Activated T-helper 17 cell treated with anti-CD3 and anti-CD28 coated beads, Interleukin-2, amount 50 U/mL, for 72 hours (primary cell): ENCODE measurements at regions not wholly inside any gene's neighbourhood (a gene's known extent, or its start where the extent isn't known, plus 50 kb on each side); places are given as distances from the start of the nearest gene placed in this dataset.
"Not testable (repeated sequence)": the region's sequence is repeated elsewhere in the genome, so short reads cannot be mapped to it uniquely, and the experiment has no call there.

Experiments
- ATAC-seq: fragments of 150-1000 bp; cut with Tn5 transposase; replicated peaks from 2 replicates; pipeline ENCODE4 v1.10.0; 2021; ENCODE audit warnings: mild to moderate bottlenecking, moderate library complexity
- H3K27ac Mint-ChIP-seq: one replicate; pipeline ENCODE4 v1.8.0; 2022; ENCODE audit warnings: mixed read lengths
- H3K27me3 Mint-ChIP-seq: one replicate; pipeline ENCODE4 v1.8.0; 2022; ENCODE audit warnings: mixed read lengths
- H3K36me3 Mint-ChIP-seq: one replicate; pipeline ENCODE4 v1.8.0; 2022; ENCODE audit warnings: low read depth, mild to moderate bottlenecking, mixed read lengths
- H3K4me1 Mint-ChIP-seq: one replicate; pipeline ENCODE4 v1.8.0; 2022; ENCODE audit warnings: mixed read lengths
- H3K4me3 Mint-ChIP-seq: one replicate; pipeline ENCODE4 v1.8.0; 2022; ENCODE audit warnings: mild to moderate bottlenecking, mixed read lengths
- H3K9me3 Mint-ChIP-seq: one replicate; pipeline ENCODE4 v1.8.0; 2022; ENCODE audit warnings: mixed read lengths

GRCh38 chr2:236831698-236832097 lies 254.0 kb upstream of the COPS8 start:
- Mint-ChIP-seq H3K27me3 (peaks cover 15% of the 10 kb centered on the region), H3K27ac (no peak overlapping the region), H3K36me3 (no peaks in the 10 kb centered on the region), H3K4me3 (no peak overlapping the region), H3K9me3 (no peaks in the 10 kb centered on the region), H3K4me1 (no peaks in the 10 kb centered on the region)
- no peak for ATAC-seq

- no peak for ATAC-seq
- Mint-ChIP-seq H3K9me3 (no peaks in the 10 kb centered on the region), H3K36me3 (no peaks in the 10 kb centered on the region), H3K4me3 (no peak overlapping the region), H3K27ac (no peak overlapping the region), H3K27me3 (peaks cover 19% of the 10 kb centered on the region), H3K4me1 (no peaks in the 10 kb centered on the region)
These were observed 252.1 kb upstream of the COPS8 start for GRCh38 chr2:236833501-236834073.

GRCh38 chr2:236834284-236834683 lies 251.4 kb upstream of the COPS8 start:
- H3K27me3 Mint-ChIP-seq, result peaks cover 19% of the 10 kb centered on the region
- H3K36me3 Mint-ChIP-seq, result no peaks in the 10 kb centered on the region
- no peak for ATAC-seq
- H3K4me3 Mint-ChIP-seq, result no peak overlapping the region
- H3K27ac Mint-ChIP-seq, result no peak overlapping the region
- no peaks in the 10 kb centered on the region for H3K9me3 Mint-ChIP-seq
- H3K4me1 Mint-ChIP-seq, result no peaks in the 10 kb centered on the region

- H3K4me1 Mint-ChIP-seq, result no peaks in the 10 kb centered on the region
- H3K27ac Mint-ChIP-seq, result no peak overlapping the region
- ATAC-seq, result no peak
- H3K27me3 Mint-ChIP-seq, result peaks cover 19% of the 10 kb centered on the region
- no peaks in the 10 kb centered on the region for H3K9me3 Mint-ChIP-seq
- no peak overlapping the region for H3K4me3 Mint-ChIP-seq
- no peaks in the 10 kb centered on the region for H3K36me3 Mint-ChIP-seq
These were observed 250.2 kb upstream of the COPS8 start for GRCh38 chr2:236835307-236836024.

GRCh38 chr2:236836028-236836427 lies 249.7 kb upstream of the COPS8 start:
- not testable (repeated sequence) for H3K36me3 Mint-ChIP-seq, ATAC-seq, H3K27ac Mint-ChIP-seq, H3K4me1 Mint-ChIP-seq, H3K9me3 Mint-ChIP-seq, H3K4me3 Mint-ChIP-seq
- peaks cover 20% of the 10 kb centered on the region for H3K27me3 Mint-ChIP-seq

GRCh38 chr2:236840215-236840614 lies 245.5 kb upstream of the COPS8 start:
- Mint-ChIP-seq H3K9me3 (no peaks in the 10 kb centered on the region), H3K36me3 (no peaks in the 10 kb centered on the region), H3K4me1 (no peaks in the 10 kb centered on the region), H3K4me3 (no peak overlapping the region), H3K27ac (no peak overlapping the region), H3K27me3 (peaks cover 29% of the 10 kb centered on the region)
- ATAC-seq, result no peak

- Mint-ChIP-seq H3K27me3 (peaks cover 31% of the 10 kb centered on the region), H3K27ac (no peak overlapping the region), H3K36me3 (no peaks in the 10 kb centered on the region), H3K4me3 (no peak overlapping the region), H3K4me1 (no peaks in the 10 kb centered on the region), H3K9me3 (no peaks in the 10 kb centered on the region)
- no peak for ATAC-seq
These were observed 244.8 kb upstream of the COPS8 start for GRCh38 chr2:236840857-236841256.

- H3K36me3 Mint-ChIP-seq, result no peaks in the 10 kb centered on the region
- no peaks in the 10 kb centered on the region for H3K9me3 Mint-ChIP-seq
- H3K4me3 Mint-ChIP-seq, result no peak overlapping the region
- no peaks in the 10 kb centered on the region for H3K4me1 Mint-ChIP-seq
- H3K27me3 Mint-ChIP-seq, result peaks cover 32% of the 10 kb centered on the region
- ATAC-seq, result no peak
- H3K27ac Mint-ChIP-seq, result no peak overlapping the region
These were observed 244.3 kb upstream of the COPS8 start for GRCh38 chr2:236841389-236841788.

GRCh38 chr2:236843161-236843968 lies 242.3 kb upstream of the COPS8 start:
- no peak overlapping the region for H3K27ac Mint-ChIP-seq
- ATAC-seq, result no peak
- no peak overlapping the region for H3K4me3 Mint-ChIP-seq
- no peaks in the 10 kb centered on the region for H3K9me3 Mint-ChIP-seq
- no peaks in the 10 kb centered on the region for H3K36me3 Mint-ChIP-seq
- H3K4me1 Mint-ChIP-seq, result no peaks in the 10 kb centered on the region
- H3K27me3 Mint-ChIP-seq, result peaks cover 30% of the 10 kb centered on the region

- H3K4me3 Mint-ChIP-seq, result no peak overlapping the region
- H3K27me3 Mint-ChIP-seq, result peaks cover 30% of the 10 kb centered on the region
- no peaks in the 10 kb centered on the region for H3K4me1 Mint-ChIP-seq
- H3K36me3 Mint-ChIP-seq, result no peaks in the 10 kb centered on the region
- no peak for ATAC-seq
- no peak overlapping the region for H3K27ac Mint-ChIP-seq
- H3K9me3 Mint-ChIP-seq, result no peaks in the 10 kb centered on the region
These were observed 241.0 kb upstream of the COPS8 start for GRCh38 chr2:236844711-236845110.

GRCh38 chr2:236847023-236847422 lies 238.7 kb upstream of the COPS8 start:
- ATAC-seq, result no peak
- H3K36me3 Mint-ChIP-seq, result no peaks in the 10 kb centered on the region
- H3K4me3 Mint-ChIP-seq, result no peak overlapping the region
- no peak overlapping the region for H3K27ac Mint-ChIP-seq
- H3K4me1 Mint-ChIP-seq, result no peaks in the 10 kb centered on the region
- H3K9me3 Mint-ChIP-seq, result no peaks in the 10 kb centered on the region
- peaks cover 24% of the 10 kb centered on the region for H3K27me3 Mint-ChIP-seq

- no peak overlapping the region for H3K4me3 Mint-ChIP-seq
These were observed 238.0 kb upstream of the COPS8 start for GRCh38 chr2:236847538-236848263.

GRCh38 chr2:236848501-236848900 lies 237.2 kb upstream of the COPS8 start:
- Mint-ChIP-seq H3K4me3 (no peak overlapping the region), H3K4me1 (no peaks in the 10 kb centered on the region), H3K27me3 (peaks cover 17% of the 10 kb centered on the region), H3K36me3 (no peaks in the 10 kb centered on the region), H3K27ac (no peak overlapping the region), H3K9me3 (no peaks in the 10 kb centered on the region)
- ATAC-seq, result no peak

More at GRCh38 chr2:236847538-236848263, 238.0 kb upstream of the COPS8 start:
- ATAC-seq, result no peak
- Mint-ChIP-seq H3K4me1 (no peaks in the 10 kb centered on the region), H3K36me3 (no peaks in the 10 kb centered on the region), H3K9me3 (no peaks in the 10 kb centered on the region), H3K27me3 (peaks cover 22% of the 10 kb centered on the region), H3K27ac (no peak overlapping the region)

- no peaks in the 10 kb centered on the region for H3K36me3 Mint-ChIP-seq
- H3K9me3 Mint-ChIP-seq, result no peaks in the 10 kb centered on the region
- ATAC-seq, result peak; percentile 42
- H3K4me1 Mint-ChIP-seq, result no peaks in the 10 kb centered on the region
- no peak overlapping the region for H3K4me3 Mint-ChIP-seq
- no peak overlapping the region for H3K27ac Mint-ChIP-seq
- peaks cover 9% of the 10 kb centered on the region for H3K27me3 Mint-ChIP-seq
These were observed 236.2 kb upstream of the COPS8 start for GRCh38 chr2:236849508-236849907.
